A673 (cell line): ENCODE measurements at regions not wholly inside any gene's neighbourhood (a gene's known extent, or its start where the extent isn't known, plus 50 kb on each side); places are given as distances from the start of the nearest gene placed in this dataset.

Source experiments
- CTCF ChIP-seq: fragments of 300-800, 200-600 bp; sonication (generic); conservative IDR thresholded peaks from 2 replicates; pipeline ENCODE4 v1.5.1; 2017; ENCODE audit warnings: low read depth, mild to moderate bottlenecking, antibody characterized with exemption, low read length, moderate library complexity, mixed read lengths
- EZH2 ChIP-seq: fragments of 200-600 bp; sonication (generic); IDR thresholded peaks from 2 replicates; pipeline ENCODE4 v1.6.1; 2017; ENCODE audit warnings: borderline replicate concordance, low read depth, mild to moderate bottlenecking, mixed read lengths, antibody characterized with exemption, low read length; ENCODE audit not compliant: poor library complexity, severe bottlenecking

- TF ChIP-seq CTCF (no peak), EZH2 (no peak)
Observed at GRCh38 chr5:155761502-155761901, 565.5 kb upstream of the SGCD start.
